Brain microvascular endothelial cell (primary cell): ENCODE measurements at regions not wholly inside any gene's neighbourhood (a gene's known extent, or its start where the extent isn't known, plus 50 kb on each side); places are given as distances from the start of the nearest gene placed in this dataset.
"Not testable (repeated sequence)": the region's sequence is repeated elsewhere in the genome, so short reads cannot be mapped to it uniquely, and the experiment has no call there.

Experiments
- DNase-seq: peaks from one replicate; pipeline ENCODE4 v3.0.0-alpha.2; 2020
- H3K27ac ChIP-seq: fragments of 250-450 bp; sonication (Bioruptor Pico); 2 replicates; pipeline ENCODE4 v1.5.1; 2020; ENCODE audit warnings: mild to moderate bottlenecking, moderate library complexity
- H3K27me3 ChIP-seq: fragments of 250-450 bp; sonication (Bioruptor Pico); replicated peaks from 2 replicates; pipeline ENCODE4 v1.5.1; 2020; ENCODE audit warnings: mild to moderate bottlenecking
- H3K36me3 ChIP-seq: fragments of 250-450 bp; sonication (Bioruptor Pico); replicated peaks from 2 replicates; pipeline ENCODE4 v1.5.1; 2020; ENCODE audit warnings: mild to moderate bottlenecking
- H3K4me3 ChIP-seq: 2 replicates; pipeline ENCODE4 v1.5.1; 2011; ENCODE audit warnings: low read depth, mild to moderate bottlenecking, control low read depth, low read length, moderate library complexity
- CTCF ChIP-seq: IDR thresholded peaks from 2 replicates; pipeline ENCODE4 v1.5.1; 2011; ENCODE audit warnings: low read depth, mild to moderate bottlenecking, moderate library complexity, low read length, control low read depth, inconsistent platforms; ENCODE audit errors: missing control alignments
- in situ Hi-C: cut with HindIII; loops from 2 replicates; pipeline ENCODE4 v1.10.0; 2017; ENCODE audit warnings: low sequenced_read_pairs, low pct_ligation_motif_present

DNA sequence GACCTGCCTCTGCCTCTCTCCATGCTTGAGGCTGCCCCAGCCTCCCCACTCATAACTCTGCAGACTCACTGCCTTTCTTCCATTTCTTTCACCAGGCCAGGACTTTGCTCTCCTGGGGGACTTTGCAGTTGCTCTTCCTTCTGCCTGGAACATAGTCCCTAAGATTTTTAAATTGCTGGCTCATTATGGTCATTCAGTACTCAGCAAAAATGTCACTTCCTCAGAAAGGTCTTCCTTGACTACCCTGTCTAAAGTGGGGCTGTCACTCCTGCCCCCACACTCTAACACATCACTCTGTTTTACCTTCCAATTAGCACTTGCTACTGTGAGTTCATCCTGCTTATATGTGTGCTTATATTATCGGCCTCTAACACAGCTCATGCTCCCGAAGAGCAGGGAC is 618.2 kb downstream of the UQCRFS1 start:
- no peak overlapping the region for H3K27ac ChIP-seq
- H3K4me3 ChIP-seq: no peak overlapping the region
- H3K36me3 ChIP-seq: no peaks in the 10 kb centered on the region
- TF ChIP-seq CTCF: no peak
- no peak for DNase-seq
- H3K27me3 ChIP-seq: no peaks in the 10 kb centered on the region
- in situ Hi-C loops: no loop called here

DNA sequence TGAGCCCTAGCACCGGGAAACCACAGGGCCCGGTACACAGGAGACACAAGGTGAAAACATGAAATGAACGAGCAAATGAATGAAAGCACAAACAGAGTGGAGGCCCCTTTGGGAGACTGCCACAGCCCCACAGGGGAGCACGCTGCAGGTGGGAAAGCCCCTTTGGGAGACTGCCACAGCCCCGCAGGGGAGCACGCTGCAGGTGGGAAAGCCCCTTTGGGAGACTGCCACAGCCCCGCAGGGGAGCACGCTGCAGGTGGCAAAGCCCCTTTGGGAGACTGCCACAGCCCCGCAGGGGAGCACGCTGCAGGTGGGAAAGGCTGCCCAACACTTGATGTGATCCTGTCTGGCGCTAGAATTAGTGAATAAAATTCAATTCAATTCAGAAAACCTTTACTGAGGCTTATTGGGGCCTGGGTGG is 623.0 kb downstream of the UQCRFS1 start:
- H3K36me3 ChIP-seq, H3K27ac ChIP-seq, in situ Hi-C loops, H3K4me3 ChIP-seq, H3K27me3 ChIP-seq, DNase-seq: not testable (repeated sequence)

- no peak overlapping the region for H3K4me3 ChIP-seq
- no peak for TF ChIP-seq CTCF
- H3K27ac ChIP-seq: no peak overlapping the region
- in situ Hi-C loops: no loop called here
- H3K27me3 ChIP-seq: no peaks in the 10 kb centered on the region
- DNase-seq: no peak
- no peaks in the 10 kb centered on the region for H3K36me3 ChIP-seq
These were observed 626.5 kb downstream of the UQCRFS1 start for GRCh38 chr19:28586474-28586873.

DNA sequence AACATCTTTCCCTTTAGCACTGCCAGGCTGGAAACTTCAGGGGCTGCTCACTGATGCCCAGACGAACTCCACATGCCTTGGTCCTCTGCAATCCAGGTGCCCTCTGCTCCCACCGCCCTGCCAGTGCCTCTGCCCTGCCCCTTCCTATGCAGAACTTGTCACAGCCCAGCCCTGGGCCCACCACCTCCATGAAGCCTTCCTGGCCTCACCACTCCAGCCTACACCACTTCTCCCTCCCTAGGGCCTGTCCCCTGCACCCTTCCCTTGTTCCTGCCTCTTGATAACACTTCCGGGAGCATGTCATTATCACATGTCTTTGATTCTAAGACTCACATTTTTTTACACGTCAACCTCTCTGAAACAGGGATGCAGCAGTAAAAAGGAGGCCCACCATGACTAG is 627.2 kb downstream of the UQCRFS1 start:
- in situ Hi-C loops: no loop called here
- Histone ChIP-seq H3K4me3 (no peak overlapping the region), H3K27me3 (no peaks in the 10 kb centered on the region), H3K27ac (no peak overlapping the region), H3K36me3 (no peaks in the 10 kb centered on the region)
- no peak for TF ChIP-seq CTCF
- no peak for DNase-seq

DNA sequence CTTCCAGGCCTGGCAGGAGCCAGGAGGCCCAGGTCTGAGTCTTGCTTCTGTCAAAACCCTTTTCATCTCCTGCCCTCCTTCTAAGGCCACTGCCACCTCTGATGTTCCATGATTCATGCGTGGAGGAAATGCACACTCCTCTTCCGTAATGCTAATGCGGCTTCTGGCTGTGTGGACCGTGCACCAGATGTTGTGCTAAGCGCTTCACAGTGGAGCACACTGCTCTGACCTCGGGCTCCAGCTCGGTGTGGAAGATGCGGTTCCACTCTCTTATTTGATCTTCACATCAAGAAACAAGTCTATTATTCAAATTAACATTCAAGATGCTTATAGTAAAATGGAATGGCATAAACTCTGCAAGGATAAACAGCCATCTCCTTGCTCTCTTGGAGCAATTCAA is 629.2 kb downstream of the UQCRFS1 start:
- DNase-seq: no peak
- no peak overlapping the region for H3K4me3 ChIP-seq
- in situ Hi-C loops: no loop called here
- no peak for TF ChIP-seq CTCF
- H3K27ac ChIP-seq: no peak overlapping the region
- no peaks in the 10 kb centered on the region for H3K27me3 ChIP-seq
- H3K36me3 ChIP-seq: no peaks in the 10 kb centered on the region

- no peak overlapping the region for H3K27ac ChIP-seq
- no peak for DNase-seq
- no peak for TF ChIP-seq CTCF
- in situ Hi-C loops: no loop called here
- no peaks in the 10 kb centered on the region for H3K36me3 ChIP-seq
- no peaks in the 10 kb centered on the region for H3K27me3 ChIP-seq
- no peak overlapping the region for H3K4me3 ChIP-seq
These were observed 629.7 kb downstream of the UQCRFS1 start for GRCh38 chr19:28583242-28583641.
